Adrenal gland (tissue), 5 donors: ENCODE measurements at regions not wholly inside any gene's neighbourhood (a gene's known extent, or its start where the extent isn't known, plus 50 kb on each side); places are given as distances from the start of the nearest gene placed in this dataset.

Experiments used
- POLR2A ChIP-seq, 2 donors: fragments of 450-650 bp; IDR thresholded peaks; one replicate each; pipeline ENCODE4 v1.6.1; 2017; ENCODE audit warnings: antibody characterized with exemption in 2 of 2, mild to moderate bottlenecking in 2 of 2, moderate library complexity in 1 of 2
- TF ChIP-seq, protein P1 (sequence below), 6 experiments: fragments of 450-650 bp in 4 of 6; fragments of 200-600 bp in 2 of 6; sonication (generic) in 1 of 6; IDR thresholded peaks; 1 replicate in 5 of 6; 2 replicates in 1 of 6; pipeline versions ENCODE4 v1.5.1 to v1.8.0; 2016 to 2021; ENCODE audit warnings: antibody characterized with exemption in 6 of 6, mild to moderate bottlenecking in 2 of 6, moderate library complexity in 1 of 6
- donor health status: DM: no; HTN: no; CAD: no.

DNA sequence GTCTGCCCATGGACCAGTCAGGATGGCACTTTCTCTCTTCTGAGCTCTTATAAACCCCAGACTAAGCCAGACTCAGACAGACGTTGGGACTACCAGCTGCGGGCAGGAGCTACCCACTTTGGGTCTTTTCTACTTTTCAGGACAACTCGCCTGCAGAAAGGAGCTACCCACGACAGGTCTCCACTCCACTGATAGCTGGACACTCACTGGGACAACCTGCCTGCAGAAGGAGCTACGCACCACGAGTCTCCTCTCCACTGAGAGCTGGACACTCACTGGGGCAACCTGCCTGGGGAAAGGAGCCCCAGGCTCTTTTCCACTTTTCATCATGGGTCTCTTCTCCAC lies 1440.2 kb upstream of the ACO1 start:
- TF ChIP-seq, protein P1, sequence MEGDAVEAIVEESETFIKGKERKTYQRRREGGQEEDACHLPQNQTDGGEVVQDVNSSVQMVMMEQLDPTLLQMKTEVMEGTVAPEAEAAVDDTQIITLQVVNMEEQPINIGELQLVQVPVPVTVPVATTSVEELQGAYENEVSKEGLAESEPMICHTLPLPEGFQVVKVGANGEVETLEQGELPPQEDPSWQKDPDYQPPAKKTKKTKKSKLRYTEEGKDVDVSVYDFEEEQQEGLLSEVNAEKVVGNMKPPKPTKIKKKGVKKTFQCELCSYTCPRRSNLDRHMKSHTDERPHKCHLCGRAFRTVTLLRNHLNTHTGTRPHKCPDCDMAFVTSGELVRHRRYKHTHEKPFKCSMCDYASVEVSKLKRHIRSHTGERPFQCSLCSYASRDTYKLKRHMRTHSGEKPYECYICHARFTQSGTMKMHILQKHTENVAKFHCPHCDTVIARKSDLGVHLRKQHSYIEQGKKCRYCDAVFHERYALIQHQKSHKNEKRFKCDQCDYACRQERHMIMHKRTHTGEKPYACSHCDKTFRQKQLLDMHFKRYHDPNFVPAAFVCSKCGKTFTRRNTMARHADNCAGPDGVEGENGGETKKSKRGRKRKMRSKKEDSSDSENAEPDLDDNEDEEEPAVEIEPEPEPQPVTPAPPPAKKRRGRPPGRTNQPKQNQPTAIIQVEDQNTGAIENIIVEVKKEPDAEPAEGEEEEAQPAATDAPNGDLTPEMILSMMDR (IDR thresholded peaks at IDR 0.05) = no peak
- no peak for TF ChIP-seq POLR2A (IDR thresholded peaks at IDR 0.05)
